IPS-20b (cell line): ENCODE measurements at regions not wholly inside any gene's neighbourhood (a gene's known extent, or its start where the extent isn't known, plus 50 kb on each side); places are given as distances from the start of the nearest gene placed in this dataset.

Source experiments
- H3K27ac ChIP-seq: one replicate; pipeline ENCODE4 v1.5.1; 2013; ENCODE audit warnings: low read length
- H3K27me3 ChIP-seq: 2 replicates; pipeline ENCODE4 v1.6.1; 2013; ENCODE audit warnings: mild to moderate bottlenecking, low read length, inconsistent platforms; ENCODE audit not compliant: insufficient read depth
- H3K36me3 ChIP-seq: 2 replicates; pipeline ENCODE4 v1.6.1; 2013; ENCODE audit warnings: low read depth, mild to moderate bottlenecking, inconsistent platforms, low read length, moderate library complexity; ENCODE audit not compliant: insufficient read depth
- H3K4me1 ChIP-seq: 2 replicates; pipeline ENCODE4 v1.6.1; 2013; ENCODE audit warnings: mild to moderate bottlenecking, control low read depth, inconsistent platforms, low read length, moderate library complexity; ENCODE audit not compliant: insufficient read depth
- H3K4me3 ChIP-seq: 2 replicates; pipeline ENCODE4 v1.5.1; 2013; ENCODE audit warnings: mild to moderate bottlenecking, low read length, inconsistent platforms
- H3K9ac ChIP-seq: 2 replicates; pipeline ENCODE4 v1.6.1; 2013; ENCODE audit warnings: low read depth, mild to moderate bottlenecking, inconsistent platforms, low read length, moderate library complexity
- H3K9me3 ChIP-seq: 2 replicates; pipeline ENCODE4 v1.6.1; 2013; ENCODE audit warnings: mild to moderate bottlenecking, low read depth, low read length, inconsistent platforms; ENCODE audit not compliant: insufficient read depth

DNA sequence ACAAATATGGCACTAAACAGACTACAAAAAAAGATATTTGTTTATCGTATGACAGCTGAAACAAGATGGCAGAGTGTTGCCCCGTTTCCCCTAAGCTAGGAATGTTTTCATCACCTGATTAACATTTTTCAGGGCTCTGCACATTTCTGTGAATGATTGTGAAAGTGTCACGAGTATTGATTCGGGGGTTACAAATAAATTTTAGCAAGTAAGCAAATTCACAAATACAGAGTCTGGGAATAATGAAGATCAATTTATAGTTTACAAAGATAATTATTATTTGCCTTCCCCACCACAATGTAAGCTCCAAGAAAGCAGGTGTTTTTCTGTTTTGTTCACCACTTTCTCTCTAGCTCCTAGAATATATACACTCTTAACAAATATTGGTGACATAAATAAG lies 361.2 kb upstream of the ERCC4 start:
- no peak overlapping the region for H3K4me3 ChIP-seq
- H3K27ac ChIP-seq, result no peak overlapping the region
- H3K27me3 ChIP-seq, result no peaks in the 10 kb centered on the region
- no peaks in the 10 kb centered on the region for H3K36me3 ChIP-seq
- H3K9ac ChIP-seq, result no peak overlapping the region
- no peaks in the 10 kb centered on the region for H3K9me3 ChIP-seq
- peaks cover 11% of the 10 kb centered on the region; the same call in 1 of the 2 replicates for H3K4me1 ChIP-seq

DNA sequence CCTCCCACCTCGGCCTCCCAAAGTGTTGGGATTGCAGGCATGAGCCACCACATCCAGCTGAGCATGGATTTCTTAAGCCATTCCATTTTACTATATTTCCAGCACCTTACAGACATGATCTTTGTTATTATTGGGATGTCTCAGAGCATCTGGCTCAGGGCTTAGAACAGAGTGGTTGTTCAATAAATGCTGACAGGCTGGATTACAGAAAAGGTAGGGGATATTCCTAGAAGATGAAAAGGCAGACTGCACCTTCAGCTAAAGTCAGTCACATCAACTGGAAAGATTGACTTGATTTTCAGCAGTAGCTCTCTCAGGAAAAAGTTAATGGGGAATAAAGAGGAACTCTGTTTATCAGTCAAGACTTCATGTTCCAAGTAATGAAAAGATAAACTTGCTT lies 360.3 kb upstream of the ERCC4 start:
- Histone ChIP-seq H3K4me1 (peaks cover 11% of the 10 kb centered on the region; the same call in 1 of the 2 replicates), H3K27me3 (no peaks in the 10 kb centered on the region), H3K9me3 (no peaks in the 10 kb centered on the region), H3K36me3 (no peaks in the 10 kb centered on the region), H3K9ac (no peak overlapping the region), H3K4me3 (no peak overlapping the region), H3K27ac (no peak overlapping the region)

DNA sequence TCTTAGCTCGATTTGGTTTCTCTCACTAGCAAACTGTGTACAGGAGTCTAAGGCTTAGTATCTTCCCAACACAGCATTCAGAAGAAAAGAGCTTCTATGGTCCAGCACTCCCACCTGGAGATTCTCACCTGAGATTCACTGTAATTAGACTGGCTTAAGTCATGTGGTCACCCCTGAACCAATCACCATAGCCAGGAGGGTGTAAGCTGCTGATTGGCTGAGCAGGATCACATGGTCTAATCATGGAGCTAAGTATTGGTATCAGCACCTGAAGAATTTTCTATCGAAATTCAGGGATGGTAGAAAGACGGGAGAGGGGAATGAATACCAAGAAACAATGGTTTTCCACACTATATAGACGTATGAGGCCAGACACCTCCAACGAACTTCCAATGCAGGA lies 359.8 kb upstream of the ERCC4 start:
- Histone ChIP-seq H3K27me3 (no peaks in the 10 kb centered on the region), H3K4me1 (peaks cover 10% of the 10 kb centered on the region; the same call in 1 of the 2 replicates), H3K4me3 (no peak overlapping the region), H3K36me3 (no peaks in the 10 kb centered on the region), H3K9ac (no peak overlapping the region), H3K27ac (no peak overlapping the region), H3K9me3 (no peaks in the 10 kb centered on the region)

DNA sequence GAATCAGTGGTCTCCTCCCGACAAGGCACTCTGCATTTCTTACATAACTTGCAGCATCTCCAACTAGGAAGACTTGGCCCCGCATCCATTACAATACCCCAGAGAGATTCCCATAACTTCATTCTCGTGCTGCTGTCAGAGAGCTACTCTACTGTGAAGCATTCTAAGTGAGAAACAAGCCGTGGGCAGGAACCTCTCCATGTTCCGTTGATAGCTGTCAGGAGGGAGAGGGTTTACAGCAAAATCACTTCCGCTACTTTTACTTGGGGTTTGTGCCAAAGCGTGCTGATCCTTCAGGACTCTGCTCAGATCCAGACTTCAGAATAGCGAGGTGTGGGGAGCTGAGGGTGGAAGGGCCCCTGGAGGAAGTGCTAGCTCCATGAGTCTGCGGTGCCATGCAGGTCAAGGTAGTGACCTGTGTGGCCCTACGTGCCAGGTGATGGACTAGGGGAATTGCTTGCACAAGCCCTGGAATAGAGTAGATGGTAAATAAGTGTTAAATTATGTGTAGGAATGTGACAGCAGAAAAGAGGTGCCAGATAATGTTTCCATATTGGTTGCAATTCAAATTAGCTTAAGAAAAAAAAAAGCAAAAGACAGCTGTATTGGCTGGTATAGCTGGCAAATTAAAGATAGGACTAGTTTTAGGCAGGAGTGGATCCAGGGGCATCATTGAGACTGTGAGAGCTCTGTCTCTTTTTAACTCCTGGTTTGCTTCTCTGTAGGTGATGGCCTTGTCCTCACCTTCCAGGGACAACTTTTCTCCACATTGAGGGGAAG lies 358.5 kb upstream of the ERCC4 start:
- Histone ChIP-seq H3K4me1 (no peaks in the 10 kb centered on the region), H3K36me3 (no peaks in the 10 kb centered on the region), H3K27ac (no peak overlapping the region), H3K9me3 (no peaks in the 10 kb centered on the region), H3K9ac (no peak overlapping the region), H3K27me3 (no peaks in the 10 kb centered on the region), H3K4me3 (no peak overlapping the region)

DNA sequence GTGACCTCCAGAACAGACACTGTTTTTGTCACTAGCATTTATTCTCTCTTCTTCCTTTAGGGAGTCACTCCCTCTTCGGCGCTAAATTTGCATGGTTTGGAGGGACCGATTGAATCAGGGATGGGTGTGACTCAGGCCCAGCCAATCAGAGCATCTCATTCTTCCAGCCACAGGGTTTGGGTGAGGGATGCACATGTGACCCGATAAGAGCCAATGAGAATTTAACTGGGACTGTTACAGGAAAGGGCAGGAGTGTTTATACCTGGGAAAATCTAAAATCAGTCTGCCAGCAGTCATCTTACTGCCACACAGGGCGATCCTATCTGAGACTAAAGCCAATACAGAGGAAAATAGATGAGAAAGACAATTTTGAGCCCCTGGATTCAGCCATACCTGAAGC lies 351.2 kb upstream of the ERCC4 start:
- no peaks in the 10 kb centered on the region for H3K27me3 ChIP-seq
- no peak overlapping the region for H3K4me3 ChIP-seq
- no peaks in the 10 kb centered on the region for H3K36me3 ChIP-seq
- H3K4me1 ChIP-seq, result no peaks in the 10 kb centered on the region
- H3K9me3 ChIP-seq, result no peaks in the 10 kb centered on the region
- H3K27ac ChIP-seq, result no peak overlapping the region
- no peak overlapping the region for H3K9ac ChIP-seq

DNA sequence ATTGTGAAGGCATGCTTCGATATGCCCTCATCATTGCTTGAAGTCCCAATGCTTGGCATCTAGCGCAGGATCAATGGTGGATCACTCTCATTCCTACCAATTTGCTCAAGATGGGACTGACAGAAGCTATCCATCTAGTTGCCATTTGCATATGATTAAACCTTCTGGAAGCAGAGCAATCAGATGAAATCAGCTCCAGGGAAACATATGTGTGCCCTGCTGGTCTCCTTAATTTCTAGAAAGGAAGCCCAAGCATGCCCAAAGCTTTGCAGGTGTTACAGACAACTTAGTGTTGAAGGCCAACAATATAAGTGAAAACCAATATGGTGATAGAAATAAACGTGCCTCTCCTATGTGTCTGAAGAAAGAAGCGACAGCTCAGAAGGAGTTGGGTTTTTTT lies 350.0 kb upstream of the ERCC4 start:
- Histone ChIP-seq H3K9ac (no peak overlapping the region), H3K4me1 (no peaks in the 10 kb centered on the region), H3K4me3 (no peak overlapping the region), H3K27me3 (no peaks in the 10 kb centered on the region), H3K36me3 (no peaks in the 10 kb centered on the region), H3K27ac (no peak overlapping the region), H3K9me3 (no peaks in the 10 kb centered on the region)

DNA sequence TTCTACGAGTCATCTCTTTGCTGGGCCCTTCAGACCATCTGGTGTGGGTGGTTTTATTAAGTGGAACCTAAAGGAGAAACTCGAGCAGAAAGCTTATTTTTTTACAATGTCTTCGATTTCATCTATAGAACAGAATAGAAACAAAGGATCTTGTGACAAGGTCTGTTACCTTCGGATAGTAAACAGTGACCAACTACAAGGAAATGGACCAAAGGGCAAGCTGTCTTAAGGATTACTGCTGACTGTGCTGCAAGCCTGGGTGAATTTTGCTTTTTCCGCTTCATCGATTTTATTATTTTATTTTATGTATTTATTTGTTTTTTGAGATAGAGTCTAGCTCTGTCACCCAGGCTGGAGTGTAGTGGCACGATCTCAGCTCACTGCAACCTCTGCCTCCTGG lies 348.9 kb upstream of the ERCC4 start:
- Histone ChIP-seq H3K9me3 (no peaks in the 10 kb centered on the region), H3K36me3 (no peaks in the 10 kb centered on the region), H3K27ac (no peak overlapping the region), H3K4me1 (no peaks in the 10 kb centered on the region), H3K9ac (no peak overlapping the region), H3K27me3 (no peaks in the 10 kb centered on the region), H3K4me3 (no peak overlapping the region)

DNA sequence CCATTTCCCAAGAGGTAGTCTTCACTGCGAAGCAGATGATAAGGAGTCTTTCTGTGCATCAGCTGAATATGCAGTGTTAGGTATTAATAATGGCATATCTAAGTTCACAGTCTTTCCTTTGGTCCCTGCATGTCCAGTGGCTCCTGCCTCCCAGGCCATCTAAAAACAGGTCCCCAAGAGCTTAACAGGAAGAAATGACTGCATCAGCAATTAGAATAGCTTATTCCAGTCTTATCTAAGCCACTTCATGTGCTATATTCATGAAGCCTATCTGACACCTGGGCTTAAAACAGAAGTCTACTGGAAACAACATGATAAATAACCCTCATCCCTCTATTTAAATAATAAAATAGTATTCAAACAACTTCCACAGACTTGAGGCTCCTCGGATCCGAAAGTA lies 346.1 kb upstream of the ERCC4 start:
- no peak overlapping the region for H3K27ac ChIP-seq
- no peaks in the 10 kb centered on the region for H3K36me3 ChIP-seq
- H3K4me3 ChIP-seq, result no peak overlapping the region
- H3K4me1 ChIP-seq, result no peaks in the 10 kb centered on the region
- no peaks in the 10 kb centered on the region for H3K9me3 ChIP-seq
- no peak overlapping the region for H3K9ac ChIP-seq
- no peaks in the 10 kb centered on the region for H3K27me3 ChIP-seq

DNA sequence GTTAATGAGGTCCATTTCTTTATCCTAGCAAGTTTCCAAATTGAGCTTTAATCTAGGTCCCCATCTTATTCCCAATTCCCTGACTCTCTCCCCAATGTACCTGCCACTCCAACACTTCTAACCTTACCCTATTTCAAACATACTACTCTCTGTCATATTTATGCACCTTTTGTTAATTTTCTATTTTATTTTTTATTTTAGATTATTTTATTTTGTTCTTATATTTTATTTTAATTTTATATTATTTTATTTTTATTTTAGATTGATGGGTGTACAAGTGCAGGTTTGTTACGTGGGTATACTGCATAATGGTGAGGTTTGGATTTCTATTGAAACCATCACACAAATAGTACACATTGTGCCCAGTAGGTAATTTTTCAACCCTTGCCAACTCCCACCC lies 333.9 kb upstream of the ERCC4 start:
- H3K4me3 ChIP-seq, result no peak overlapping the region
- H3K36me3 ChIP-seq, result no peaks in the 10 kb centered on the region
- no peaks in the 10 kb centered on the region for H3K9me3 ChIP-seq
- H3K27ac ChIP-seq, result no peak overlapping the region
- no peaks in the 10 kb centered on the region for H3K4me1 ChIP-seq
- H3K27me3 ChIP-seq, result no peaks in the 10 kb centered on the region
- H3K9ac ChIP-seq, result no peak overlapping the region

DNA sequence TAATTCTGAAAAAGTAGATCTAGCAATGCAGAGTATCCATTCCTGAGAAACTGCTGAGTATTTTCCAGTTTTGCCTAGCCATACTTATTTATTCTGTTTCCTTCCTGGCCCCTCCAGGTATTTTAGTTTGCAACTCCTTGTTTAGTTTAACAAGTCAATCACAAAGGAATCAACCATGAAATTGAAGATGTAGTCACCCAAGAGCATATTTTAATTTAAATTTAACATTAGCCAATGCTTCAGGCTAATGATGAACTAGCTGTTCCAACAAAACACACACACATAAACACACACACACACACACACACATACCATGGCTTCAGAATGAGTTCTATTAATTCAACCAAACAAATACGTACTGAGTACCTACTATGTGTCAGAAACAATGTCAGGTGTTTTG lies 332.8 kb upstream of the ERCC4 start:
- no peak overlapping the region for H3K9ac ChIP-seq
- H3K27ac ChIP-seq, result no peak overlapping the region
- H3K27me3 ChIP-seq, result no peaks in the 10 kb centered on the region
- H3K9me3 ChIP-seq, result no peaks in the 10 kb centered on the region
- no peaks in the 10 kb centered on the region for H3K36me3 ChIP-seq
- no peak overlapping the region for H3K4me3 ChIP-seq
- H3K4me1 ChIP-seq, result no peaks in the 10 kb centered on the region

DNA sequence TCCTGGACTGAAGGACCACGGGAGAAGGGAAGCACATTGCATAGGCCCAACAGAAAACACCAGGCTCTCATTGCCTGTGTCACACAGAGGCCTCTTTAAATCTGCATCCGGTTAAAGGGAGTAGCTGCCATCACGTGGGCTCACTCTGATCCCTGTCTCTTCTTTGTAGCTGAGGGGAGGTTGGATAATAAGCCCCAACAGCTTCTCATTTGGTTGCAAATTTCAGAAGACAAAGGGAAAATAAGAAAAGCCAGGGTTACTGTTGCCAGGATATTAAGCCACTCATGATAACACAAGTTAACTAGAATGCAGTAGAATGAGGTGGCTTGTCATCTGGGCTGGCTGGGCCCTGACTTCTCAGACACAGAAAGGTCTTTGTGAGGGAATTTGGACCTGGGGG lies 325.1 kb upstream of the ERCC4 start:
- Histone ChIP-seq H3K27ac (peak overlapping the region; percentile 37), H3K27me3 (no peaks in the 10 kb centered on the region), H3K9me3 (no peaks in the 10 kb centered on the region), H3K9ac (peak overlapping the region; percentile 44; the same call in 1 of the 2 replicates), H3K36me3 (no peaks in the 10 kb centered on the region), H3K4me1 (peaks cover 10% of the 10 kb centered on the region; the same call in 1 of the 2 replicates), H3K4me3 (no peak overlapping the region)

DNA sequence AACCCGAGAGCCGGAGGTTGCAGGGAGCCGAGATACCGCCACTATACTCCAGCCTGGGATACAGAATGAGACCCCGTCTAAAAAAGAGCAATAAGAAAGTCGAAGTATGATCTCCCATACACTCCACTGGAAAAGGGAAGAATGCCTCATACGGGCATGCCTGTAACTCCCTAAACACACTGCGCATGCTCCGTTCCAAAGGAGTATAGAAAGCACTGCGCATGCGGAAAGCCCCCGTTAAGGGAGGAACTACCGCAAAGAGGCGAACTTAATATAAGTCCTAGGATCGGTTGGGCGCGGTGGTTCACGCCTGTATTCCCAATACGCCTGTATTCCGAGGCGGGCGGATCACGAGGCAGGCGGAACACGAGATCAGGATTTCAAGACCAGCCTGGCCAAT lies 313.1 kb upstream of the ERCC4 start:
- Histone ChIP-seq H3K27ac (no peak overlapping the region), H3K9me3 (no peaks in the 10 kb centered on the region), H3K36me3 (no peaks in the 10 kb centered on the region), H3K4me1 (peaks cover 18% of the 10 kb centered on the region; the same call in 1 of the 2 replicates), H3K27me3 (no peaks in the 10 kb centered on the region), H3K4me3 (no peak overlapping the region), H3K9ac (no peak overlapping the region)
